ENCODE measurements at regions not wholly inside any gene's neighbourhood (a gene's known extent, or its start where the extent isn't known, plus 50 kb on each side); places are given as distances from the start of the nearest gene placed in this dataset.

GRCh38 chr13:50672025-50672424 lies 171.5 kb downstream of the DLEU7 start:
- TF ChIP-seq, protein P1, sequence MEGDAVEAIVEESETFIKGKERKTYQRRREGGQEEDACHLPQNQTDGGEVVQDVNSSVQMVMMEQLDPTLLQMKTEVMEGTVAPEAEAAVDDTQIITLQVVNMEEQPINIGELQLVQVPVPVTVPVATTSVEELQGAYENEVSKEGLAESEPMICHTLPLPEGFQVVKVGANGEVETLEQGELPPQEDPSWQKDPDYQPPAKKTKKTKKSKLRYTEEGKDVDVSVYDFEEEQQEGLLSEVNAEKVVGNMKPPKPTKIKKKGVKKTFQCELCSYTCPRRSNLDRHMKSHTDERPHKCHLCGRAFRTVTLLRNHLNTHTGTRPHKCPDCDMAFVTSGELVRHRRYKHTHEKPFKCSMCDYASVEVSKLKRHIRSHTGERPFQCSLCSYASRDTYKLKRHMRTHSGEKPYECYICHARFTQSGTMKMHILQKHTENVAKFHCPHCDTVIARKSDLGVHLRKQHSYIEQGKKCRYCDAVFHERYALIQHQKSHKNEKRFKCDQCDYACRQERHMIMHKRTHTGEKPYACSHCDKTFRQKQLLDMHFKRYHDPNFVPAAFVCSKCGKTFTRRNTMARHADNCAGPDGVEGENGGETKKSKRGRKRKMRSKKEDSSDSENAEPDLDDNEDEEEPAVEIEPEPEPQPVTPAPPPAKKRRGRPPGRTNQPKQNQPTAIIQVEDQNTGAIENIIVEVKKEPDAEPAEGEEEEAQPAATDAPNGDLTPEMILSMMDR (IDR thresholded peaks at IDR 0.05; ENCODE audit: poor library complexity), result no peak
- no peak for TF ChIP-seq EZH2phosphoT487 (IDR thresholded peaks at IDR 0.05; ENCODE audit: low read depth, severe bottlenecking, unreplicated experiment)

Measured in hepatocyte (in vitro differentiated cells).